SK-N-SH (cell line): ENCODE measurements at regions not wholly inside any gene's neighbourhood (a gene's known extent, or its start where the extent isn't known, plus 50 kb on each side); places are given as distances from the start of the nearest gene placed in this dataset.

Experiments used
- GABPA ChIP-seq: IDR thresholded peaks from 2 replicates; pipeline ENCODE4 v1.4.0; 2012; ENCODE audit warnings: low read depth, mild to moderate bottlenecking
- JUND ChIP-seq: IDR thresholded peaks from 2 replicates; pipeline ENCODE4 v1.4.0; 2012
- MXI1 ChIP-seq: IDR thresholded peaks from 2 replicates; pipeline ENCODE4 v1.6.1; 2012; ENCODE audit warnings: mild to moderate bottlenecking, low read depth, low read length, improper control_type of control experiment
- POLR2AphosphoS5 ChIP-seq: IDR thresholded peaks from 2 replicates; pipeline ENCODE4 v1.6.1; 2012; ENCODE audit warnings: low read depth, low read length
- RAD21 ChIP-seq: IDR thresholded peaks from 2 replicates; pipeline ENCODE4 v1.6.1; 2012; ENCODE audit warnings: mild to moderate bottlenecking, low read length
- SIN3A ChIP-seq: IDR thresholded peaks from 2 replicates; pipeline ENCODE4 v1.6.1; 2012; ENCODE audit warnings: low read depth, mild to moderate bottlenecking, low read length, moderate library complexity, borderline replicate concordance
- SMC3 ChIP-seq: IDR thresholded peaks from 2 replicates; pipeline ENCODE4 v1.6.1; 2012; ENCODE audit warnings: low read depth, low read length, improper control_type of control experiment
- TEAD4 ChIP-seq: IDR thresholded peaks from 2 replicates; pipeline ENCODE4 v1.4.0; 2012; ENCODE audit warnings: mild to moderate bottlenecking, borderline replicate concordance; ENCODE audit not compliant: insufficient read depth
- TF ChIP-seq, protein P1 (sequence below): fragments of 200-600 bp; sonication (generic); IDR thresholded peaks from 2 replicates; pipeline ENCODE4 v1.6.1; 2017; ENCODE audit warnings: antibody characterized with exemption, mild to moderate bottlenecking, moderate library complexity
- TF ChIP-seq, protein P2 (sequence below): IDR thresholded peaks from 2 replicates; pipeline ENCODE4 v1.4.0; 2012; ENCODE audit warnings: low read depth, borderline replicate concordance
- TF ChIP-seq, protein P3 (sequence below): IDR thresholded peaks from 2 replicates; pipeline ENCODE4 v1.4.0; 2012; ENCODE audit warnings: low read depth

DNA sequence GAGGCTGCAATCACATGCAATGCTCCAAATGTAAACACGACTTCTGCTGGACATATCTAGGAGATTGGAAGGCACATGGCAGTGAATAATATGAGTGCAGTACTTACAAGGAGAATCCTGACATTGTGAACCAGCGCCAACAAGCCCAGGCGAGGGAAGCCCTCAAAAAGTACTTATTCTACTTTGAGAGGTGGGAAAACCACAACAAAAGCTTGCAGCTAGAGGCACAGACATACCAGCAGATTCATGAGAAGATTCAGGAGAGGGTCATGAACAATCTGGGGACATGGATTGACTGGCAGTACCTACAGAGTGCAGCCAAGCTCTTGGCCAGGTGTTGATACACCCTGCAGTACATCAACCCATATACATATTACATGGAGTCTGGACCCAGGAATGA lies 475.7 kb upstream of the CDH2 start:
- TF ChIP-seq GABPA (no peak), SIN3A (no peak), MXI1 (no peak), JUND (no peak), TEAD4 (no peak), POLR2AphosphoS5 (no peak), RAD21 (no peak), SMC3 (no peak)
- TF ChIP-seq, protein P1, sequence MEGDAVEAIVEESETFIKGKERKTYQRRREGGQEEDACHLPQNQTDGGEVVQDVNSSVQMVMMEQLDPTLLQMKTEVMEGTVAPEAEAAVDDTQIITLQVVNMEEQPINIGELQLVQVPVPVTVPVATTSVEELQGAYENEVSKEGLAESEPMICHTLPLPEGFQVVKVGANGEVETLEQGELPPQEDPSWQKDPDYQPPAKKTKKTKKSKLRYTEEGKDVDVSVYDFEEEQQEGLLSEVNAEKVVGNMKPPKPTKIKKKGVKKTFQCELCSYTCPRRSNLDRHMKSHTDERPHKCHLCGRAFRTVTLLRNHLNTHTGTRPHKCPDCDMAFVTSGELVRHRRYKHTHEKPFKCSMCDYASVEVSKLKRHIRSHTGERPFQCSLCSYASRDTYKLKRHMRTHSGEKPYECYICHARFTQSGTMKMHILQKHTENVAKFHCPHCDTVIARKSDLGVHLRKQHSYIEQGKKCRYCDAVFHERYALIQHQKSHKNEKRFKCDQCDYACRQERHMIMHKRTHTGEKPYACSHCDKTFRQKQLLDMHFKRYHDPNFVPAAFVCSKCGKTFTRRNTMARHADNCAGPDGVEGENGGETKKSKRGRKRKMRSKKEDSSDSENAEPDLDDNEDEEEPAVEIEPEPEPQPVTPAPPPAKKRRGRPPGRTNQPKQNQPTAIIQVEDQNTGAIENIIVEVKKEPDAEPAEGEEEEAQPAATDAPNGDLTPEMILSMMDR = no peak
- TF ChIP-seq, protein P2, sequence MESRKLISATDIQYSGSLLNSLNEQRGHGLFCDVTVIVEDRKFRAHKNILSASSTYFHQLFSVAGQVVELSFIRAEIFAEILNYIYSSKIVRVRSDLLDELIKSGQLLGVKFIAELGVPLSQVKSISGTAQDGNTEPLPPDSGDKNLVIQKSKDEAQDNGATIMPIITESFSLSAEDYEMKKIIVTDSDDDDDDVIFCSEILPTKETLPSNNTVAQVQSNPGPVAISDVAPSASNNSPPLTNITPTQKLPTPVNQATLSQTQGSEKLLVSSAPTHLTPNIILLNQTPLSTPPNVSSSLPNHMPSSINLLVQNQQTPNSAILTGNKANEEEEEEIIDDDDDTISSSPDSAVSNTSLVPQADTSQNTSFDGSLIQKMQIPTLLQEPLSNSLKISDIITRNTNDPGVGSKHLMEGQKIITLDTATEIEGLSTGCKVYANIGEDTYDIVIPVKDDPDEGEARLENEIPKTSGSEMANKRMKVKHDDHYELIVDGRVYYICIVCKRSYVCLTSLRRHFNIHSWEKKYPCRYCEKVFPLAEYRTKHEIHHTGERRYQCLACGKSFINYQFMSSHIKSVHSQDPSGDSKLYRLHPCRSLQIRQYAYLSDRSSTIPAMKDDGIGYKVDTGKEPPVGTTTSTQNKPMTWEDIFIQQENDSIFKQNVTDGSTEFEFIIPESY = no peak
- TF ChIP-seq, protein P3, sequence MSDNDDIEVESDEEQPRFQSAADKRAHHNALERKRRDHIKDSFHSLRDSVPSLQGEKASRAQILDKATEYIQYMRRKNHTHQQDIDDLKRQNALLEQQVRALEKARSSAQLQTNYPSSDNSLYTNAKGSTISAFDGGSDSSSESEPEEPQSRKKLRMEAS = no peak
